A673 (cell line): ENCODE measurements at regions not wholly inside any gene's neighbourhood (a gene's known extent, or its start where the extent isn't known, plus 50 kb on each side); places are given as distances from the start of the nearest gene placed in this dataset.

Experiments used
- BruUV-seq: library from RNA; stranded (reverse); fragments of 400-500 nt; replicated peaks from 2 replicates; lab custom pipeline; 2021; lab: Mats Ljungman, UMichigan
- CTCF ChIA-PET: fragments of 300-600 bp; sonication (Branson Sonifier 250); formaldehyde crosslinking; loops from one replicate; lab custom pipeline; 2022; ENCODE audit warnings: antibody characterized with exemption; lab: Charles Lee
- POLR2A ChIA-PET: fragments of 300-600 bp; sonication (Branson Sonifier 250); formaldehyde crosslinking; loops from one replicate; lab custom pipeline; 2022; ENCODE audit warnings: antibody characterized with exemption; ENCODE audit not compliant: low non-redundant PET; lab: Charles Lee
- DNase-seq: peaks from one replicate; pipeline ENCODE4 v3.0.0-alpha.2; 2015; ENCODE audit warnings: low spot score
- H3K27ac ChIP-seq: fragments of 200-600 bp; sonication (generic); 2 replicates; pipeline ENCODE4 v1.5.1; 2016; ENCODE audit warnings: mixed run types, low read depth, mild to moderate bottlenecking, mixed read lengths, antibody characterized with exemption, low read length; ENCODE audit not compliant: poor library complexity, severe bottlenecking
- H3K27me3 ChIP-seq: fragments of 200-600 bp; sonication (generic); replicated peaks from 2 replicates; pipeline ENCODE4 v1.6.1; 2017; ENCODE audit warnings: mixed run types, low read depth, mild to moderate bottlenecking, mixed read lengths, antibody characterized with exemption, low read length; ENCODE audit not compliant: insufficient read depth, poor library complexity
- H3K36me3 ChIP-seq: fragments of 200-600 bp; sonication (generic); 2 replicates; pipeline ENCODE4 v1.6.1; 2016; ENCODE audit warnings: mixed run types, mild to moderate bottlenecking, mixed read lengths, antibody characterized with exemption, low read length; ENCODE audit not compliant: insufficient read depth, poor library complexity, severe bottlenecking
- H3K4me1 ChIP-seq: fragments of 200-600 bp; sonication (generic); 2 replicates; pipeline ENCODE4 v1.6.1; 2017; ENCODE audit warnings: mixed run types, mild to moderate bottlenecking, mixed read lengths, antibody characterized with exemption, low read length; ENCODE audit not compliant: insufficient read depth, poor library complexity, severe bottlenecking
- H3K4me3 ChIP-seq: fragments of 200-600 bp; sonication (generic); 2 replicates; pipeline ENCODE4 v1.5.1; 2016; ENCODE audit warnings: low read depth, mixed run types, mild to moderate bottlenecking, mixed read lengths, low read length; ENCODE audit not compliant: poor library complexity, severe bottlenecking
- H3K9me3 ChIP-seq: fragments of 200-600 bp; sonication (generic); 2 replicates; pipeline ENCODE4 v1.6.1; 2016; ENCODE audit warnings: mixed run types, low read depth, mild to moderate bottlenecking, mixed read lengths, antibody characterized with exemption, low read length; ENCODE audit not compliant: poor library complexity, severe bottlenecking
- EZH2 ChIP-seq: fragments of 200-600 bp; sonication (generic); IDR thresholded peaks from 2 replicates; pipeline ENCODE4 v1.6.1; 2017; ENCODE audit warnings: borderline replicate concordance, low read depth, mild to moderate bottlenecking, mixed read lengths, antibody characterized with exemption, low read length; ENCODE audit not compliant: poor library complexity, severe bottlenecking
- intact Hi-C: fragments of 100-400 bp; cut with micrococcal nuclease; formaldehyde crosslinking; loops from one replicate; pipeline ENCODE4 v1.10.0; 2022; ENCODE audit not compliant: unreplicated experiment
- TF ChIP-seq, protein P1 (sequence below): fragments of 300-800, 200-600 bp; sonication (generic); conservative IDR thresholded peaks from 2 replicates; pipeline ENCODE4 v1.5.1; 2017; ENCODE audit warnings: low read depth, mild to moderate bottlenecking, antibody characterized with exemption, low read length, moderate library complexity, mixed read lengths

GRCh38 chr5:54661111-54661510, 143.6 kb downstream of the SNX18 start:
- Histone ChIP-seq H3K27ac (no peak overlapping the region), H3K4me1 (peaks cover 22% of the 10 kb centered on the region), H3K27me3 (no peaks in the 10 kb centered on the region), H3K4me3 (no peak overlapping the region), H3K9me3 (no peaks in the 10 kb centered on the region), H3K36me3 (no peaks in the 10 kb centered on the region)
- TF ChIP-seq, protein P1, sequence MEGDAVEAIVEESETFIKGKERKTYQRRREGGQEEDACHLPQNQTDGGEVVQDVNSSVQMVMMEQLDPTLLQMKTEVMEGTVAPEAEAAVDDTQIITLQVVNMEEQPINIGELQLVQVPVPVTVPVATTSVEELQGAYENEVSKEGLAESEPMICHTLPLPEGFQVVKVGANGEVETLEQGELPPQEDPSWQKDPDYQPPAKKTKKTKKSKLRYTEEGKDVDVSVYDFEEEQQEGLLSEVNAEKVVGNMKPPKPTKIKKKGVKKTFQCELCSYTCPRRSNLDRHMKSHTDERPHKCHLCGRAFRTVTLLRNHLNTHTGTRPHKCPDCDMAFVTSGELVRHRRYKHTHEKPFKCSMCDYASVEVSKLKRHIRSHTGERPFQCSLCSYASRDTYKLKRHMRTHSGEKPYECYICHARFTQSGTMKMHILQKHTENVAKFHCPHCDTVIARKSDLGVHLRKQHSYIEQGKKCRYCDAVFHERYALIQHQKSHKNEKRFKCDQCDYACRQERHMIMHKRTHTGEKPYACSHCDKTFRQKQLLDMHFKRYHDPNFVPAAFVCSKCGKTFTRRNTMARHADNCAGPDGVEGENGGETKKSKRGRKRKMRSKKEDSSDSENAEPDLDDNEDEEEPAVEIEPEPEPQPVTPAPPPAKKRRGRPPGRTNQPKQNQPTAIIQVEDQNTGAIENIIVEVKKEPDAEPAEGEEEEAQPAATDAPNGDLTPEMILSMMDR, result no peak
- TF ChIP-seq EZH2, result no peak
- POLR2A ChIA-PET, result no interaction called here
- no TSS peak for BruUV-seq
- no peak for DNase-seq
- CTCF ChIA-PET, result no interaction called here
- intact Hi-C loops, result no loop called here

GRCh38 chr5:54659700-54660131, 142.2 kb downstream of the SNX18 start:
- DNase-seq, result no peak

GRCh38 chr5:54658010-54658409, 140.5 kb downstream of the SNX18 start:
- intact Hi-C loops, result loop anchor here (5.0 kb wide), 2 partner anchors 44 to 189 kb away; no protein-coding TSS in a partner anchor
- TF ChIP-seq, protein P1, result no peak
- TF ChIP-seq EZH2, result no peak
- Histone ChIP-seq H3K27me3 (no peaks in the 10 kb centered on the region), H3K4me1 (peaks cover 34% of the 10 kb centered on the region), H3K36me3 (no peaks in the 10 kb centered on the region), H3K27ac (no peak overlapping the region), H3K4me3 (no peak overlapping the region), H3K9me3 (no peaks in the 10 kb centered on the region)
- DNase-seq, result peak; percentile 85
- ChIA-PET POLR2A (no interaction called here), CTCF (interaction anchor here (0.8 kb wide), 1 partner anchor 187 kb away, joined by 4 read pairs; no protein-coding TSS in a partner anchor)
- BruUV-seq, result no TSS peak

More at GRCh38 chr5:54659700-54660131, 142.2 kb downstream of the SNX18 start:
- no peak overlapping the region for H3K27ac ChIP-seq
- peaks cover 33% of the 10 kb centered on the region for H3K4me1 ChIP-seq
- H3K9me3 ChIP-seq, result no peaks in the 10 kb centered on the region
- ChIA-PET POLR2A (no interaction called here), CTCF (no interaction called here)
- H3K27me3 ChIP-seq, result no peaks in the 10 kb centered on the region
- intact Hi-C loops, result loop anchor here (5.0 kb wide), 2 partner anchors 43 to 188 kb away; no protein-coding TSS in a partner anchor
- TF ChIP-seq, protein P1, result no peak
- no peak for TF ChIP-seq EZH2
- no TSS peak for BruUV-seq
- H3K36me3 ChIP-seq, result no peaks in the 10 kb centered on the region
- no peak overlapping the region for H3K4me3 ChIP-seq
